Motor neuron (in vitro differentiated cells): ENCODE measurements at regions not wholly inside any gene's neighbourhood (a gene's known extent, or its start where the extent isn't known, plus 50 kb on each side); places are given as distances from the start of the nearest gene placed in this dataset.
A peak's percentile ranks its signal among the peaks of the same experiment; 100 is the strongest.

Experiments
- ATAC-seq, 8 experiments: fragments of 200-7000 bp; cut with Tn5 transposase; replicated peaks in 6 of 8; 2 replicates each; pipeline ENCODE4 v1.8.0; 2021; ENCODE audit warnings: mild to moderate bottlenecking in 8 of 8, moderate library complexity in 8 of 8
- H3K27ac ChIP-seq, 2 donors: fragments of 250-450 bp; sonication (Bioruptor Pico); 2 replicates each; pipeline ENCODE4 v1.9.0; 2021; ENCODE audit warnings: antibody characterized with exemption in 2 of 2, mild to moderate bottlenecking in 2 of 2, moderate library complexity in 1 of 2
- H3K4me1 ChIP-seq, 2 donors: fragments of 250-450 bp; sonication (Bioruptor Pico); replicated peaks in 1 of 2; 2 replicates each; pipeline ENCODE4 v1.6.1; 2021; ENCODE audit warnings: antibody characterized with exemption in 2 of 2, mild to moderate bottlenecking in 2 of 2, moderate library complexity in 1 of 2
- H3K4me3 ChIP-seq, 5 donors: fragments of 250-450 bp; sonication (Bioruptor Pico); 2 replicates each; pipeline ENCODE4 v1.9.0; 2021; ENCODE audit warnings: antibody characterized with exemption in 5 of 5, mild to moderate bottlenecking in 5 of 5, moderate library complexity in 4 of 5
- WGBS, 10 experiments: fragments of 450-650 bp; shearing (Covaris generic); methylation state at CpG; one replicate each; pipeline ENCODE4 v1.0.0; 2022; 5-methylcytosine and 5-hydroxymethylcytosine counted together
- in situ Hi-C, 9 experiments: fragments of 400-800 bp; cut with MboI; loops; one replicate each; pipeline ENCODE4 v1.15.0; 2021; ENCODE audit warnings: low sequenced_read_pairs in 9 of 9, low pct_unique_long_range_greater_than_20kb in 2 of 9; ENCODE audit not compliant: unreplicated experiment in 9 of 9

GRCh38 chr15:94036156-94036555, 195.2 kb upstream of the MCTP2 start:
- Histone ChIP-seq H3K4me3 (no peak overlapping the region), H3K27ac (no peak overlapping the region), H3K4me1 (no peaks in the 10 kb centered on the region)
- in situ Hi-C loops: no loop called here
- ATAC-seq: peak in 1 of 8 experiments; percentile 19
- 0 to 90% (median 65%) methylated on average over 1 to 2 of the region's 2 CpGs; no CpG with 5 or more reads in 4 of the 10 experiments for WGBS, 10 experiments

- 92 to 100% (median 94%) methylated on average over 2 to 16 of the region's 17 CpGs; no CpG with 5 or more reads in 5 of the 10 experiments for WGBS, 10 experiments
- no peak for ATAC-seq
- H3K4me3 ChIP-seq: no peak overlapping the region
- no peak overlapping the region for H3K27ac ChIP-seq
- H3K4me1 ChIP-seq: no peaks in the 10 kb centered on the region
- in situ Hi-C loops: no loop called here
Observed at GRCh38 chr15:94033683-94034020, 197.7 kb upstream of the MCTP2 start.

GRCh38 chr15:94033014-94033682, 198.2 kb upstream of the MCTP2 start:
- no peaks in the 10 kb centered on the region for H3K4me1 ChIP-seq
- ATAC-seq: no peak
- 59 to 100% (median 75%) methylated on average over 2 to 7 of the region's 8 CpGs for WGBS, 10 experiments
- in situ Hi-C loops: no loop called here
- no peak overlapping the region for H3K4me3 ChIP-seq
- no peak overlapping the region for H3K27ac ChIP-seq

- in situ Hi-C loops: no loop called here
- peak in 1 of 8 experiments; percentile 27 for ATAC-seq
Observed at GRCh38 chr15:94032571-94032970, 198.8 kb upstream of the MCTP2 start.

GRCh38 chr15:94031072-94031471, 200.3 kb upstream of the MCTP2 start:
- 80 to 100% (median 100%) methylated on average over 1 of the region's 1 CpG; no CpG with 5 or more reads in 2 of the 10 experiments for WGBS, 10 experiments
- H3K27ac ChIP-seq: no peak overlapping the region
- in situ Hi-C loops: no loop called here
- no peak overlapping the region for H3K4me3 ChIP-seq
- ATAC-seq: no peak
- H3K4me1 ChIP-seq: peaks cover 13 to 17% of the 10 kb centered on the region in 2 donors

More at GRCh38 chr15:94032571-94032970, 198.8 kb upstream of the MCTP2 start:
- Histone ChIP-seq H3K27ac (no peak overlapping the region), H3K4me1 (peaks cover 0 to 2% of the 10 kb centered on the region in 2 donors), H3K4me3 (no peak overlapping the region)
- 57 to 100% (median 96%) methylated on average over 1 to 7 of the region's 7 CpGs; no CpG with 5 or more reads in 1 of the 10 experiments for WGBS, 10 experiments

- H3K4me3 ChIP-seq: no peak overlapping the region
- in situ Hi-C loops: no loop called here
- peaks cover 14 to 17% of the 10 kb centered on the region in 2 donors for H3K4me1 ChIP-seq
- H3K27ac ChIP-seq: no peak overlapping the region
- peak in 2 of 8 experiments; percentile 53 to 57 for ATAC-seq
- 0 to 60% (median 45%) methylated on average over 1 of the region's 1 CpG; no CpG with 5 or more reads in 4 of the 10 experiments for WGBS, 10 experiments
Observed at GRCh38 chr15:94029495-94029894, 201.9 kb upstream of the MCTP2 start.

- H3K4me3 ChIP-seq: no peak overlapping the region
- in situ Hi-C loops: no loop called here
- WGBS, 10 experiments: 100% methylated on average over 1 to 6 of the region's 6 CpGs; no CpG with 5 or more reads in 4 of the 10 experiments
- no peak for ATAC-seq
- H3K4me1 ChIP-seq: peaks cover 14 to 17% of the 10 kb centered on the region in 2 donors
- H3K27ac ChIP-seq: no peak overlapping the region
Observed at GRCh38 chr15:94028809-94029208, 202.6 kb upstream of the MCTP2 start.

- H3K4me3 ChIP-seq: no peak overlapping the region
- no peak for ATAC-seq
- no peak overlapping the region for H3K27ac ChIP-seq
- in situ Hi-C loops: no loop called here
- 63 to 100% (median 92%) methylated on average over 1 to 2 of the region's 3 CpGs; no CpG with 5 or more reads in 2 of the 10 experiments for WGBS, 10 experiments
- H3K4me1 ChIP-seq: peaks cover 14 to 17% of the 10 kb centered on the region in 2 donors
Observed at GRCh38 chr15:94028121-94028520, 203.2 kb upstream of the MCTP2 start.

GRCh38 chr15:94027581-94027980, 203.8 kb upstream of the MCTP2 start:
- ATAC-seq: no peak
- no peak overlapping the region for H3K4me3 ChIP-seq
- in situ Hi-C loops: no loop called here
- WGBS, 10 experiments: 44 to 100% (median 78%) methylated on average over 1 of the region's 1 CpG; no CpG with 5 or more reads in 3 of the 10 experiments
- no peak overlapping the region for H3K27ac ChIP-seq
- peaks cover 14 to 17% of the 10 kb centered on the region in 2 donors for H3K4me1 ChIP-seq

GRCh38 chr15:94026458-94027304, 204.7 kb upstream of the MCTP2 start:
- Histone ChIP-seq H3K4me3 (no peak overlapping the region), H3K27ac (peak overlapping the region; percentile 54 to 62), H3K4me1 (peaks cover 14 to 17% of the 10 kb centered on the region in 2 donors)
- ATAC-seq: peak in 7 of 8 experiments; percentile 33 to 94 (median 93)
- WGBS, 10 experiments: 0 to 100% (median 50%) methylated on average over 1 to 2 of the region's 2 CpGs; no CpG with 5 or more reads in 3 of the 10 experiments
- in situ Hi-C loops: no loop called here

GRCh38 chr15:94023531-94023930, 207.8 kb upstream of the MCTP2 start:
- no peak overlapping the region for H3K27ac ChIP-seq
- no peak for ATAC-seq
- WGBS, 10 experiments: 20 to 96% (median 71%) methylated on average over 1 to 3 of the region's 4 CpGs; no CpG with 5 or more reads in 1 of the 10 experiments
- H3K4me3 ChIP-seq: no peak overlapping the region
- peaks cover 14 to 17% of the 10 kb centered on the region in 2 donors for H3K4me1 ChIP-seq
- in situ Hi-C loops: no loop called here

GRCh38 chr15:94021621-94022320, 209.6 kb upstream of the MCTP2 start:
- no peak overlapping the region for H3K27ac ChIP-seq
- WGBS, 10 experiments: 73 to 100% (median 92%) methylated on average over 1 to 5 of the region's 5 CpGs
- ATAC-seq: peak in 2 of 8 experiments; percentile 8 to 47
- H3K4me3 ChIP-seq: no peak overlapping the region
- in situ Hi-C loops: no loop called here
- peaks cover 7 to 8% of the 10 kb centered on the region in 2 donors for H3K4me1 ChIP-seq

- 80 to 100% (median 95%) methylated on average over 1 to 6 of the region's 11 CpGs; no CpG with 5 or more reads in 5 of the 10 experiments for WGBS, 10 experiments
- in situ Hi-C loops: no loop called here
Observed at GRCh38 chr15:94019062-94019461, 212.3 kb upstream of the MCTP2 start.

More at GRCh38 chr15:94019062-94019461, 212.3 kb upstream of the MCTP2 start:
- H3K4me1 ChIP-seq: no peaks in the 10 kb centered on the region
- H3K4me3 ChIP-seq: no peak overlapping the region
- H3K27ac ChIP-seq: no peak overlapping the region
- no peak for ATAC-seq
